Nephron (organoid): ENCODE measurements at regions not wholly inside any gene's neighbourhood (a gene's known extent, or its start where the extent isn't known, plus 50 kb on each side); places are given as distances from the start of the nearest gene placed in this dataset.

Experiments
- H3K27ac Mint-ChIP-seq, 3 experiments: 2 replicates each; pipeline ENCODE4 v1.8.0; 2020; ENCODE audit warnings: mixed read lengths in 3 of 3, mild to moderate bottlenecking in 2 of 3, moderate library complexity in 1 of 3
- H3K27me3 Mint-ChIP-seq: 2 replicates; pipeline ENCODE4 v1.8.0; 2021; ENCODE audit warnings: low read depth, mild to moderate bottlenecking, moderate library complexity, mixed read lengths
- H3K36me3 Mint-ChIP-seq: 2 replicates; pipeline ENCODE4 v1.8.0; 2020; ENCODE audit warnings: low read depth, mixed read lengths
- H3K4me1 Mint-ChIP-seq: 2 replicates; pipeline ENCODE4 v1.8.0; 2020; ENCODE audit warnings: mixed read lengths
- H3K4me3 Mint-ChIP-seq, 3 experiments: 2 replicates each; pipeline ENCODE4 v1.8.0; 2020; ENCODE audit warnings: mild to moderate bottlenecking in 3 of 3, mixed read lengths in 3 of 3, moderate library complexity in 2 of 3
- H3K9me3 Mint-ChIP-seq: 2 replicates; pipeline ENCODE4 v1.8.0; 2020; ENCODE audit warnings: mixed read lengths
- TF ChIP-seq, protein P1 (sequence below), 3 experiments: fragments of 200-600 bp; sonication (generic); IDR thresholded peaks; one replicate each; pipeline ENCODE4 v1.5.0; 2021; ENCODE audit warnings: antibody characterized with exemption in 3 of 3; ENCODE audit not compliant: unreplicated experiment in 3 of 3

DNA sequence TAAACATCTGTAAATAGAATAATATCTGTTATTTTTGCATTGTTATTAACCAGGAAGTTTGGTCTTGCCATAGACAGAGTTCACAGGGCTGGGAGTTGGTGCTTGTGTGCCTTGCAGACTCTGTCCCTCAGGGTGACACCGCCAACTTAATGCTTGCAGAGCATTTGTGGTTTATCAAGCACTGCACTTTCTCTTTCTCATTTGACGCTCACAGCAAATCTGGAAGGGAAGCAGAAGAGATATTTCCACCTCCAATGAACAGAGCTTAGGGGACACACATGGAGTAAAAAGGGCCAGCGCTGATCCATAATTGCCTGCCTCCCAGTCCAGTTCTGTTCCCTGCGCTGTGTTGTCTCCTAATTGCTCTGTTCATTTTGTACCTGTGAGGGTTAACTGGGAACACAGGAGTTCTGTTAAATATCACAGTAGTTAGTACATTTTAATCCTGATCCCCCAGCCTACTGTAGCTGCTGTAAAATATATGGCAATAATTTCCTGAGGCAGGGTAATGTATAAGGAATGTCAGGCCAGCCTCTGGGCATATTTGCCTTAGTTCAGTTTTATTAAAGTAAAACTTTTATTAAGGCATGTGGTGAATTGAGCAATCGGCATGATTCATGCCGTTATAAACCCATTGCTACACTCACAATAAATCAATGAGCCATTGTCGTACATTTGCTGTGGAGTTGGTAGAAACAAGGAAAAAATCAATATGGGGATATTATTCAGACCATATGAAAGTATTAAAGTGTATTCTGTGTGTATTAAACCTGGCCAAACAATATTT lies 182.5 kb upstream of the OSR1 start:
- Mint-ChIP-seq H3K27me3 (no peaks in the 10 kb centered on the region), H3K9me3 (no peaks in the 10 kb centered on the region), H3K27ac (peak overlapping the region in 1 of 3 experiments; percentile 8), H3K4me1 (no peaks in the 10 kb centered on the region), H3K4me3 (no peak overlapping the region), H3K36me3 (no peaks in the 10 kb centered on the region)
- TF ChIP-seq, protein P1, sequence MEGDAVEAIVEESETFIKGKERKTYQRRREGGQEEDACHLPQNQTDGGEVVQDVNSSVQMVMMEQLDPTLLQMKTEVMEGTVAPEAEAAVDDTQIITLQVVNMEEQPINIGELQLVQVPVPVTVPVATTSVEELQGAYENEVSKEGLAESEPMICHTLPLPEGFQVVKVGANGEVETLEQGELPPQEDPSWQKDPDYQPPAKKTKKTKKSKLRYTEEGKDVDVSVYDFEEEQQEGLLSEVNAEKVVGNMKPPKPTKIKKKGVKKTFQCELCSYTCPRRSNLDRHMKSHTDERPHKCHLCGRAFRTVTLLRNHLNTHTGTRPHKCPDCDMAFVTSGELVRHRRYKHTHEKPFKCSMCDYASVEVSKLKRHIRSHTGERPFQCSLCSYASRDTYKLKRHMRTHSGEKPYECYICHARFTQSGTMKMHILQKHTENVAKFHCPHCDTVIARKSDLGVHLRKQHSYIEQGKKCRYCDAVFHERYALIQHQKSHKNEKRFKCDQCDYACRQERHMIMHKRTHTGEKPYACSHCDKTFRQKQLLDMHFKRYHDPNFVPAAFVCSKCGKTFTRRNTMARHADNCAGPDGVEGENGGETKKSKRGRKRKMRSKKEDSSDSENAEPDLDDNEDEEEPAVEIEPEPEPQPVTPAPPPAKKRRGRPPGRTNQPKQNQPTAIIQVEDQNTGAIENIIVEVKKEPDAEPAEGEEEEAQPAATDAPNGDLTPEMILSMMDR (IDR thresholded peaks at IDR 0.05; ENCODE audit: unreplicated experiment in 3 of 3) = no peak

GRCh38 chr2:19538411-19538963 lies 180.1 kb upstream of the OSR1 start:
- TF ChIP-seq, protein P1 (IDR thresholded peaks at IDR 0.05; ENCODE audit: unreplicated experiment in 3 of 3) = no peak
- Mint-ChIP-seq H3K27ac (no peak overlapping the region), H3K27me3 (no peaks in the 10 kb centered on the region), H3K4me1 (no peaks in the 10 kb centered on the region), H3K9me3 (peaks cover 10% of the 10 kb centered on the region), H3K4me3 (no peak overlapping the region), H3K36me3 (no peaks in the 10 kb centered on the region)

GRCh38 chr2:19536136-19536535 lies 177.7 kb upstream of the OSR1 start:
- Mint-ChIP-seq H3K36me3 (no peaks in the 10 kb centered on the region), H3K4me3 (no peak overlapping the region), H3K27me3 (no peaks in the 10 kb centered on the region), H3K9me3 (peaks cover 10% of the 10 kb centered on the region), H3K27ac (no peak overlapping the region), H3K4me1 (no peaks in the 10 kb centered on the region)
- TF ChIP-seq, protein P1 (IDR thresholded peaks at IDR 0.05; ENCODE audit: unreplicated experiment in 3 of 3) = no peak

DNA sequence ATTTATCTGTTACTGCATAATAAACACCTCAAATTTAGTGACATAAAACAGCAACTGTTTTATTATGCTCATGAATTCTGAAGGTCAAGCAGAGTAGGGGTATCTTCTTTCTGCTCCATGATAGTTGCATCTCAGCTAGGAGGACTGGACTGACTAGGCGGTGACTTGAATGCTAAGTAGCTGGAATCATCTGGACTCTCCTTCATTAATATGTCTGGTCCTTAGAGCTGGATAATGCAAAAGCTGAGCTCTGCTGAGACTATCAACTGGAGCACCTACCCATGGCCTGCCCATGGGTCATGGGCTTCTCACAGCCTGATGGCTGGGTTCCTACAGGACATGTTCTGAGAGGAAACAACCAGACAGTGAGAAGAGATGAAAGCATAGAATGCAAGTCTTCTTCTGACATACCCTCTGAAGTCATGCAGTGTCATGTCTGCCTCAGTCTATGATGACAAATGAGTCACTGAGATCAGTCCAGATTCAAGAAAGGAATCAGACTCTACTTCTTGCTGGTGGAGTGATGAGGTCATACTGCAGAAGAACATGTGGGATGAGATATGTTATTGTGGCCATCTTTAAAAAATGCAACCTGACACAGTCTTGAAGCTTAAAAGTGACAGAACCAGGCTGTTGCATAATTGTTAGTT lies 174.2 kb upstream of the OSR1 start:
- H3K9me3 Mint-ChIP-seq = peaks cover 10% of the 10 kb centered on the region
- H3K4me3 Mint-ChIP-seq = no peak overlapping the region
- no peak overlapping the region for H3K27ac Mint-ChIP-seq
- H3K27me3 Mint-ChIP-seq = no peaks in the 10 kb centered on the region
- H3K36me3 Mint-ChIP-seq = no peaks in the 10 kb centered on the region
- TF ChIP-seq, protein P1 (IDR thresholded peaks at IDR 0.05; ENCODE audit: unreplicated experiment in 3 of 3) = no peak
- H3K4me1 Mint-ChIP-seq = peaks cover 9% of the 10 kb centered on the region

DNA sequence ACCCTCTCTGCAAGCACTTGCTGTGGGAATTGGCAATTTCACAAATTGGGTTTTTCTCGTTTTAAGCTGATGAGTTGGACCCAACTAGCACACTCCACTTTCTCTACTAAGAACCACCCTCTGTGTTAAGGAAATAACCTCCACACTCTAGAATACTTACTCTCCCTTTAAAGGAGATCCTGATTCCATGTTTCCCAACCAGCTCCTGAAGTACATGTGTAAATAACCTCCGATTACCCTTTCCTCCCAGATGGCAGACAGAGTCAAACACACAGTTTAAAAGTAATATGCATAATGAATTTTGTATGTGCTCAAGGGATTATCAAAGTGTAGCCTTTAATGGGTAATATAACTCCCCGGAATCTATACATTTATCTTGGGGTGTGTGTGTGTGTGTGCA lies 171.3 kb upstream of the OSR1 start:
- H3K4me1 Mint-ChIP-seq = peaks cover 9% of the 10 kb centered on the region
- H3K27ac Mint-ChIP-seq = no peak overlapping the region
- no peaks in the 10 kb centered on the region for H3K36me3 Mint-ChIP-seq
- peaks cover 6% of the 10 kb centered on the region for H3K9me3 Mint-ChIP-seq
- TF ChIP-seq, protein P1 (IDR thresholded peaks at IDR 0.05; ENCODE audit: unreplicated experiment in 3 of 3) = no peak
- no peaks in the 10 kb centered on the region for H3K27me3 Mint-ChIP-seq
- H3K4me3 Mint-ChIP-seq = no peak overlapping the region
